ENCODE measurements at regions not wholly inside any gene's neighbourhood (a gene's known extent, or its start where the extent isn't known, plus 50 kb on each side); places are given as distances from the start of the nearest gene placed in this dataset.

DNA sequence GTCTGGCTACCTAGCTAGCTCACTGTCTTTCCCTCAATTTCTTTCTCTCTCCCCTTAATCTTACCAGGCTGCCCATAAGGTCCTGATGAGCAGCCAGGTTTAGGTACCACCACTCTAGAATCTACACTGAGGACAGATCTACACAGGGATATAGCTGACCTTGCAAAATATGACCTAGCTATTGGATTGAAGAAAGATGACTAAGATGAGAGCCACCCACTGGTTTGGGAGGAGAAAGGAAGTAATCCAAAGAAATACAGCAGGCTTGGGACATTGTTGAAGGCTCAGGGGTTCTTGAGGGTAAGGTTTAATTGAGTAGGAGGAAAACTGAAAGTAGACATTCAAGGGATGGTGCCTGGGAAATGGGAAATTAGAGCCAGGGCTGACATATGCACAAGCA lies 142.0 kb upstream of the TMC3 start:
- TF ChIP-seq, protein P1, sequence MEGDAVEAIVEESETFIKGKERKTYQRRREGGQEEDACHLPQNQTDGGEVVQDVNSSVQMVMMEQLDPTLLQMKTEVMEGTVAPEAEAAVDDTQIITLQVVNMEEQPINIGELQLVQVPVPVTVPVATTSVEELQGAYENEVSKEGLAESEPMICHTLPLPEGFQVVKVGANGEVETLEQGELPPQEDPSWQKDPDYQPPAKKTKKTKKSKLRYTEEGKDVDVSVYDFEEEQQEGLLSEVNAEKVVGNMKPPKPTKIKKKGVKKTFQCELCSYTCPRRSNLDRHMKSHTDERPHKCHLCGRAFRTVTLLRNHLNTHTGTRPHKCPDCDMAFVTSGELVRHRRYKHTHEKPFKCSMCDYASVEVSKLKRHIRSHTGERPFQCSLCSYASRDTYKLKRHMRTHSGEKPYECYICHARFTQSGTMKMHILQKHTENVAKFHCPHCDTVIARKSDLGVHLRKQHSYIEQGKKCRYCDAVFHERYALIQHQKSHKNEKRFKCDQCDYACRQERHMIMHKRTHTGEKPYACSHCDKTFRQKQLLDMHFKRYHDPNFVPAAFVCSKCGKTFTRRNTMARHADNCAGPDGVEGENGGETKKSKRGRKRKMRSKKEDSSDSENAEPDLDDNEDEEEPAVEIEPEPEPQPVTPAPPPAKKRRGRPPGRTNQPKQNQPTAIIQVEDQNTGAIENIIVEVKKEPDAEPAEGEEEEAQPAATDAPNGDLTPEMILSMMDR (IDR thresholded peaks at IDR 0.05): no peak
- TF ChIP-seq POLR2A (IDR thresholded peaks at IDR 0.05): no peak
